ENCODE measurements at regions not wholly inside any gene's neighbourhood (a gene's known extent, or its start where the extent isn't known, plus 50 kb on each side); places are given as distances from the start of the nearest gene placed in this dataset.
"Not testable (repeated sequence)": the region's sequence is repeated elsewhere in the genome, so short reads cannot be mapped to it uniquely, and the experiment has no call there.

DNA sequence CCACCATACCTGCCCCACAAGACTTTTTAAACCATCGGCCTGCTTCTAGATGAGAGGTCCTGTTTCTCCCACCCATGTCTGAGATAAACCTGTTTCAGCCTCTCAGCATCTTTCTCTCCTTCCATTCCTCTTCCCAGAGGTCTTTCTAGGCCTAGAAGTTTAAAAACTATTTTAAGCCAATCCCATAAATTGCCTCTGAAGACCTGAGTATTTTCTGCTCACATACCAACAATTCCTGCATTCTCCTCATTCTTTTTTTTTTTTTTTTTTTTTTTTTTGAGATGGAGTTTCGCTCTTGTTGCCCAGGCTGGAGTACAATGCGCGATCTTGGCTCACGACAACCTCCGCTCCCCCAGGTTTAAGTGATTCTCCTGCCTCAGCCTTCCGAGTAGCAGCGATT is 262.9 kb upstream of the AUTS2 start:
- DNase-seq, result no peak

DNA sequence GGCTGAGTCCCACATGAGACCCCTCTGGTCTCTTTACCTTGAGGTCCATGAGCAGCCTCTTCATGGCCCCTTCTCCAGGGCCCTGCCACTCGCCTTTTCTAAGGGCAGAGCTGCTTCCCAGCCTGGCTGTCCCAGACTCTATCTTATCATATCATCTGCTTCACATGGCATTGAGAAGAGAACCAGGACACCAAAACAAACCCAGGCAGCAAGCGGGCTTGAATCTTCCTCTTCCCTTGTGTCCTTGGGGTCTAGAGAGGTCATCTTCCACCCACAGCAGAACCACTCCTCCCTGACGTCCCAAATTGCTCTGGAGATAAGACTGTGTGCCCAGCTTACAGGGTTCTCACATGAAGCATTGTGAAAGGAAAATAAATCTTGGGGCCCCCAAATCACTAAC is 261.3 kb upstream of the AUTS2 start:
- DNase-seq, result no peak

DNA sequence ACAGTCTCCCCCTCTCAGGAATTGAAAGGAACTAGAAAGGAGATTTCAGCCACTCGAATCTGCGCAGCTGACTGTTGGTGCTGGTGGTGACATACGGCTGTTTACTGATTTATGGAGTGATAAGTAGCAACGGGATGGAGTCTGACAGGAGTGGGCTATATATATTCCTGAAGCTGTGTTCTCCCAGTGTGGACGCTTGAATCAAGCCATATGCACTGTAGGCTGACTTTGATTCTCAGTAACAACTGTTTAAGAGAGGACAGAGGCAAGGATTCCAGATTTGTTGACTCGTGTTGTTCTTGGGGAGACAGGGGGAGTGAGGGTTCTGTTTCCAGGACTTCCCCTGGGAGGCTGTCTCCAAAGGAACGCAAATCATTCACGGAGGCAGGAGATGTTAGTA is 260.1 kb upstream of the AUTS2 start:
- DNase-seq, result no peak

DNA sequence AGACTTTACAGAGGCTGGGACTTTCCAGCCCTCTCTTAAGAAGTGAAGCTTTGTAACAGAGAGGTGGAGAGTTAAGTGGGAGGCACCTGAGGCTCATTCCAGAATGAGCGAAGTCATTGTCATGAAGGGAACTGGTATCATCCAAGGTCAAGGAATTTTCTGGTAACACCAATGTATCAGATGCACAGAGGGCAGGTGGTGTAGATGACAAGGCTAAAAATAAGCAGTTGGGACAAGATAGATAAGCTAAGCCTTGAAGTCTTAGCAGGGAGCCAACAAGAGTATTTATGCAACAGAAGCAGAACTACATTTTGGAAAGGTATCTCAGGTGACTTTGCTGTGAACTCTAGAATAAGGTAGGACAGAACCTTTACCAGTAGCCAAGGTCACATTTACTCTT is 257.0 kb upstream of the AUTS2 start:
- DNase-seq, result no peak

DNA sequence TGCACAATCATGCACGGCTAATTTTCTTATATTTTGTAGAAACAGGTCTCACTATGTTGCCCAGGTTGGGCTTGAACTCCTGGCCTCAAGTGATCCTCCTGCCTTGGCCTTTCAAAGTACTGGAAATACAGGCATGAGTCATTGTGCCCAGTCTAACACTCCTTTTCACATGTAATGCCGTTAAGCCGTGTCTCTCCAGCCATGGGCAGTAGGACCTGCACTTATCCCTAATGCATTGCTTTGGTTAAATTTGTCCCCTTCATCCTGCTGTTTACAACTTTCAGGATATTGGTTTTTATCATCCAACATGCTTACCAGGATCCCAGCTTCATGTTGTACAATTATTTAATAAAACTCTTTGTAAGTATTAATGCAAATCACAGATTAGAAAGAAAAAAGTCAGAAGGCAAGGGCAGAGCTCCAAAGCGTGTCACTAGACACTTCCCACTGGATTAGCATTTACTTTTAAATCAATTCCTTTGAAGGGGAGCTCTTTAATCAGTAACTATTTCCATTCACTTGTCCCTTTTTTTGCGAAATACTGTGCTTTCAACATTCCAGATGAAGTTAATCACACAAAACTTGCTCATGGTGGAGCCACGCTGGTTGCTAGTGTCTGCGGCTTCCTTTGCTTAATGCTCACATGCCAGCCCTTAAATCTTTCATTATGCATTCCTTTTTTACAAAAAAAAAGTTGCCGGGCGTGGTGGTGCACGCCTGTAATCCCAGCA is 256.0 kb upstream of the AUTS2 start:
- no peak for DNase-seq

- DNase-seq, result no peak
These were observed 249.0 kb upstream of the AUTS2 start for GRCh38 chr7:69349291-69349690.

DNA sequence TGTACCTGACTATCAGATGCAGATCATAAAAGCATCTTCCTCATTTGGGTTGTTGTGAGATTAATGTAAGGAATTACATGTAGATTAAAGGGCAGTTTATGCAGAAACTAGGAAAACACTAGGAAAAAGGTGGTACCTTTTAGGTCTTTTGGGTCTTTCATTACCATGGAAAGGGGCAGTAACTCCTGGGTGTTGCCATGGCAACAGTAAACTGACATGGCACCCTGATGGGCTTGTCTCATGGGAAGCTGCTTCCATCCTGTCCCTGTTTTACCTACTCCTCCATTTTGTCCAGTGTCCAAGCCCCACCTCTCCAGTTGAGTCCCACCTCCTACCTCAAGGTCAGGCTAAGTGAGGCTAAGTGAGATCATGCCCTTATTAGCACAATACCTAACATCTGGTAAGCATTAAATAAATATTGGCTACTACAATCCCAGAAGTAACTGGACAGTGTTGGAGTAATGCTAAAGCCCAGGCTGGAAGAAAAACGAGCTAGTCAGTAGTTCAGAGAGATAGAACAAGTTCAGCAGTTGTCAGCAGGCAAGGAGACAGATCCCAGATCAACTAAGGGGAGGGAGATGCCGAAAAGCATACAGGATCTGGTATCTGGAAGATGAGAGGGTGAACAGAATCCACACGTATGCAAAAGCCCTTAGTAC is 240.0 kb upstream of the AUTS2 start:
- no peak for DNase-seq

DNA sequence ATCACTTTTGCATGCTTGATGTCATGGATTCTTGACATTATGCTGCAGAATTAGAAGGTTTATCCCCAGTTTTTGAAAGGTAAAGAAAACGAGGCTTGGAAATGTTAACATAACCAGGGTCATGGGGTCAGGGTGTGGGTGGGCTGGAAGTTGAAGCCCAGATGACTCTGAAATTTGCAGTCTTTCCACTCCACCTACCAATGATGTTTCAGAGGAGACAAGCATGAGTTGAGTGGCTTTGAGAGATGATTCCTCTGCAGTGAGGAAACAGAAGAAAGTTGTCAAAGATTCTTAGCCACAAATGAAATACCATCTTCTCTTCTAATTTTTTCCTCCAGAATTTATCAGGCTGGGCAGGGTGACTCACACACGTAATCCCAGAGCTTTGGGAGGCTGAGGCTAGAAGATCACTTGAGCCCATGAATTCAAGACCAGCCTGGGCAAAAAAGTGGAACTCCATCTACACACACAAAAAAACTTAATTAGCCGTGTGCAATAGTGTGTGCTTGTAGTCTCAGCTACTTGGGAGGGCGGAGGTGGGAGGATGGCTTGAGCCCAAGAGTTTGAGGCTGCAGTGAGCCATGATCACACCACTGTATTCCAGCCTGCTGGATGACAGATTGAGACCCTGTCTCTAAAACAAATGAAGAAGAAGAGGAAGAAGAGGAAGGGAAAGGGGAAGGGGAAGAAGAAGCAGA is 239.1 kb upstream of the AUTS2 start:
- DNase-seq, result no peak

- no peak for DNase-seq
These were observed 237.4 kb upstream of the AUTS2 start for GRCh38 chr7:69360913-69361312.

- DNase-seq, result no peak
These were observed 235.1 kb upstream of the AUTS2 start for GRCh38 chr7:69363136-69363535.

GRCh38 chr7:69364813-69365643 is 233.2 kb upstream of the AUTS2 start:
- DNase-seq, result no peak

GRCh38 chr7:69365651-69366192 is 232.6 kb upstream of the AUTS2 start:
- DNase-seq, result no peak

GRCh38 chr7:69367780-69368179 is 230.5 kb upstream of the AUTS2 start:
- no peak for DNase-seq

DNA sequence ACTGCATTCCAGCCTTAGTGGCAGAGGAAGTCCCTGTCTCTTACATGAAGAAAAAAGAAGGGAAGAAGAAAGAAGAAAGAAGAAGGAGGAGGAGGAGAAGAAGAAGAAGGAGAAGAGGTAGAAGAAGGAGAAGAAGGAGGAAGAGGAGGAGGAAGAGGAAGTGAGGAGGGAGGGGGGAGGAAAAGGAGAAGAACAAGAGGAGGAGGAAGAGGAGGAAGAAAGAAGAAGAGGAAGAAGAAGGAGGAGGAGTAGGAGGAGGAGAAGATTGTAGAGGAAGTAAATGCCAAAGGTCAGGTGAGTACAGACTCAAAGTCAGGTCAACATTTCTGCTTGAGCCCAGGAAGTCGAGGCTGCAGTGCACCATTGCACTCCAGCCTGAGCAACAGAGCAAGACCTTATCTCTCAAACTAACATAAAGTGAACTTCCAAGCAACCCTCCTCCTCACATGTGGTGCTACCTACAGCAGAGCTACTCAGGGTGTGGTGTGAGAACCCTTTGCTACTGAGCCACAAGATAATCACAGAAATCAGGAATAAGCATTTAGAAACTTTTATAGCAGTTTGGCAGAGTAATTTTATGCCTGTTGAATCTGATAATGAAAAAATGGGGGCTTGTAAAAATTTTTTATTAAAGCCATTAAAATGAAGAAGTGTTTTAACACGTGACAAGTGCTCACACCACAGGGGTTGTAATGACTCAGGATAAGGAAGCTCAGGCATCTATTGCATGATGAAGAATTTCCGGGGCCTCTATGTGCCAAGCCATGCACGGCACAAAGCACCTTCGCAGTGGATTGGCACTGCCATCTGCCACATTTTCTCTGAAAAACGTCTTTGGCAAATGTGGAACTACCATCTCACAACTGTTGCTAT is 224.9 kb upstream of the AUTS2 start:
- DNase-seq, result no peak

DNA sequence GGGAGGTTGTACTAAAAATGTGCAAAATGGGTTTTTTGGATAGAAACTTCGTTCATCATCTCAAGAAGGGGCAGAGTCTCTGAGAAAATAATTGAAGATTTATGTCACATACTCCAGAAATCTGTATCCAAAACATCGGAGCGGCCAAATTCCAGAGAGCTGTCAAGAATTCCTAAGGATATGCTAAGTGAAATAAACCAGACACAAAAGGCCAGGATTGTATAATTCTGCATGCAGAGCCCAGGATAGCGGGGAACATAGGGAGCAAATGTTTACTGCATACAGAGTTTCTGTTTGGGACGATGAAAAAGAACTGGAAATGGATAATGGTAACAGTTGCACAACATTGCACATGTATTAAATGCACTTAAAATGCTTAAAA is 224.2 kb upstream of the AUTS2 start:
- no peak for DNase-seq

DNA sequence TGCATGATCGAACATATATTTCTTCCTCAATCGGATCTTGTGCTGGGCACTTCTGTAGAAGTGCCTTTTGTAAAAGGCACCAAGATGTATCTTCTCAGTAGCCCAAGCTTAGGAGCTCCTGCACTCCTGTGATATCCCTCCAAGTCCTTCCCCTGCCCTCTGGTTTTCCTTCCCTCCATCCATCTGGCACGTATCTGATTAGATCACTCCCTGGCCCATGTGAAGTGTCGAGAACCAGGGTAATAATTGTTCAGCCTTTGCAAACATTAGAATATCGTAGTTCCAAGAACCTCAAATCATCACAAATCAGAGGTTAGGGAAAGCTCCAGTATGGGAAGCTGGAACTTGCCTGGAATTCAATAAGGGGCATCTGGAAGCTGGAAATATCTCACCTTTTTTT is 221.1 kb upstream of the AUTS2 start:
- DNase-seq, result no peak

DNA sequence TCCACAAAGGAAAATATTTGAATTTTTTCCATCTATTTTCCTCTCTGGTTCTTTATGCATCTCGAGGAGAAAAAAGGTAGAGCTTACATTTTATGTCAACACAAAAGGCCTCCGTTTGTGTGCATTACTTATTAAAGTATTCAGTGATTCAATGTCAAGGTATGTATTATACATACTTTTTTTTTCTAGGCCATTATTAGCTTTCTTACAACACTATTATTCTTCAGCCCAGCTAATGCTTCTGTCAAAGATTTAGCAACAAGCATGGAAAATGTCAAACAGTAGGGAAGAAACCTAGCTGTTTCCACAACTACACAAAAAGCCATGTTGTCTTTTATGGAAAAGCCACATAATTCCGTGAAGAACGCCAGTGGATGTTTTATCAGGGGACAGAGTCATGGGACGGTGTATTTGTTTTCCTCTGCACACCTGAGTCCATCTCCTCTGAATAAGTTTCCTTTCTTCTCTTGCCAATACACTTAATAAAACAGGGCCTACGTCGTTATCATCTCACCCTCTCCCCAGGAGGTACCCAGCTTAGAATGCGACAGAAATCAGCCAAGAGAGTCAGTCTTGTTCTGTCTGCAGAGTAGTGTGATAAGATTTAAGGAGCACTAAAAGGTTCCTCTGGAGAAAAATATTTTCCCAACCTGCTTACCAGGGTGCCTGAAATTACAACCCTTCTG is 209.7 kb upstream of the AUTS2 start:
- DNase-seq, result no peak

DNA sequence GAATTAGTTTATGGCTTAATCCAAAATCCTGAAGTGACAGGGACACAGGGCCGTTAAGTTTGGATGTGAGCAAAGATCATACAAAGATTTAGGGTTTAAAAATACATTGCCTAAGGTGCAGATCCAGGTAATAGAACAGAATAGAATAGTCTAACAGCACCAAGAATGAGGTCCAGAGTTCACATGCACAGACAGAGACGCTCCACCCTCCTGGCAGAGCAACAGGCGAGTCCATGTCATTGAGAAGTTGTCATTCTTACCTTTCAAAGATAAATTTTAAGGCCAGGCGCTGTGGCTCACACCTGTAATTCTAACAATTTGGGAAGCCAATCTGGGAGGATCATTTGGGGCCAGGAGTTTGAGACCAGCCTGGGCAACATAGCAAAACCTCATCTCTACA is 209.1 kb upstream of the AUTS2 start:
- DNase-seq, result no peak

GRCh38 chr7:69393912-69394311 is 204.4 kb upstream of the AUTS2 start:
- not testable (repeated sequence) for DNase-seq

- DNase-seq, result no peak
These were observed 203.1 kb upstream of the AUTS2 start for GRCh38 chr7:69395061-69395714.

GRCh38 chr7:69398986-69399385 is 199.3 kb upstream of the AUTS2 start:
- DNase-seq, result no peak
